ENCODE measurements at regions not wholly inside any gene's neighbourhood (a gene's known extent, or its start where the extent isn't known, plus 50 kb on each side); places are given as distances from the start of the nearest gene placed in this dataset.

GRCh38 chr18:39753178-39753577, 2187.6 kb upstream of the CELF4 start:
- no peak for DNase-seq

GRCh38 chr18:39752351-39752750, 2186.8 kb upstream of the CELF4 start:
- no peak for DNase-seq

GRCh38 chr18:39751921-39752320, 2186.3 kb upstream of the CELF4 start:
- DNase-seq: no peak

GRCh38 chr18:39751161-39751560, 2185.6 kb upstream of the CELF4 start:
- DNase-seq: no peak

- DNase-seq: no peak
These were observed 2183.6 kb upstream of the CELF4 start for GRCh38 chr18:39749154-39749553.

GRCh38 chr18:39748727-39749126, 2183.1 kb upstream of the CELF4 start:
- DNase-seq: no peak

- DNase-seq: no peak
These were observed 2180.6 kb upstream of the CELF4 start for GRCh38 chr18:39746201-39746600.

GRCh38 chr18:39743463-39743862, 2177.9 kb upstream of the CELF4 start:
- DNase-seq: no peak

GRCh38 chr18:39741755-39742466, 2176.3 kb upstream of the CELF4 start:
- no peak for DNase-seq

GRCh38 chr18:39737869-39738268, 2172.3 kb upstream of the CELF4 start:
- DNase-seq: no peak

- no peak for DNase-seq
These were observed 2167.3 kb upstream of the CELF4 start for GRCh38 chr18:39732918-39733317.

- no peak for DNase-seq
These were observed 2165.0 kb upstream of the CELF4 start for GRCh38 chr18:39730606-39731005.

GRCh38 chr18:39724652-39725051, 2159.1 kb upstream of the CELF4 start:
- DNase-seq: no peak

GRCh38 chr18:39721712-39722111, 2156.1 kb upstream of the CELF4 start:
- no peak for DNase-seq

- no peak for DNase-seq
These were observed 2148.4 kb upstream of the CELF4 start for GRCh38 chr18:39713961-39714360.

GRCh38 chr18:39711701-39712100, 2146.1 kb upstream of the CELF4 start:
- no peak for DNase-seq

- no peak for DNase-seq
These were observed 2139.8 kb upstream of the CELF4 start for GRCh38 chr18:39705362-39705761.

- DNase-seq: no peak
These were observed 2137.3 kb upstream of the CELF4 start for GRCh38 chr18:39702888-39703287.

- no peak for DNase-seq
These were observed 2136.2 kb upstream of the CELF4 start for GRCh38 chr18:39701839-39702238.

GRCh38 chr18:39701055-39701783, 2135.6 kb upstream of the CELF4 start:
- no peak for DNase-seq

GRCh38 chr18:39699340-39699964, 2133.9 kb upstream of the CELF4 start:
- DNase-seq: no peak

- no peak for DNase-seq
These were observed 2132.8 kb upstream of the CELF4 start for GRCh38 chr18:39698436-39698835.

GRCh38 chr18:39693359-39693758, 2127.8 kb upstream of the CELF4 start:
- no peak for DNase-seq

GRCh38 chr18:39692367-39693015, 2126.9 kb upstream of the CELF4 start:
- DNase-seq: no peak

Data from stimulated activated CD4-positive, alpha-beta T cell treated with anti-CD3 and anti-CD28 coated beads, Interleukin-1b, Interleukin-23, amount 100 ng/mL, for 48 hours (primary cell).